ENCODE measurements at regions not wholly inside any gene's neighbourhood (a gene's known extent, or its start where the extent isn't known, plus 50 kb on each side); places are given as distances from the start of the nearest gene placed in this dataset.

DNA sequence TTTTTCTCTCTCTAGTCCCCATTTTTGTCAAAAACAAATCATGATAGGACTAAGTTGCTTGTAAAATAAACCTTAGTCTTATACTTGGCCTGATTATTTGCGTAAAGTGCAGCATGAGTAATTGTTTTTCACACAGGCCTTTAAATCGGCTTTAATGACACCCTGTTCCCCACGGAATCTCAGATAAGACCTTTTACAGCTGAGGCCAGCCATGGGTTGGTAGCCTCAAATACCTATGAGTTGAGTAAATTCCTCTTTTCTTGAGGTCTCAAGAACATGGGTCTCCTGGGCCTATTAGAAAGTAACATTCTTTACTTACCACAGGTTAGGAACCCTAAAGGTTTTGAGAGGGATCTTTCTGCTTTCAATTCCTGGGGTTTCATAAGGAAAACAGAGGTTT is 761.0 kb upstream of the PHF14 start:
- DNase-seq (ENCODE audit: low read depth) = no peak
- H3K4me3 ChIP-seq (ENCODE audit: low read depth, low read length) = no peak overlapping the region
- TF ChIP-seq CTCF (IDR thresholded peaks at IDR 0.05; ENCODE audit: low read depth, low read length, missing control alignments) = no peak
- in situ Hi-C loops (cut with HindIII; ENCODE audit: low sequenced_read_pairs) = no loop called here

- H3K4me3 ChIP-seq (ENCODE audit: low read depth, low read length) = no peak overlapping the region
- TF ChIP-seq CTCF (IDR thresholded peaks at IDR 0.05; ENCODE audit: low read depth, low read length, missing control alignments) = no peak
- DNase-seq (ENCODE audit: low read depth) = no peak
- in situ Hi-C loops (cut with HindIII; ENCODE audit: low sequenced_read_pairs) = no loop called here
Observed at GRCh38 chr7:10216462-10216861, 757.2 kb upstream of the PHF14 start.

GRCh38 chr7:10221084-10221483 is 752.6 kb upstream of the PHF14 start:
- TF ChIP-seq CTCF (IDR thresholded peaks at IDR 0.05; ENCODE audit: low read depth, low read length, missing control alignments) = no peak
- H3K4me3 ChIP-seq (ENCODE audit: low read depth, low read length) = no peak overlapping the region
- no peak for DNase-seq (ENCODE audit: low read depth)
- in situ Hi-C loops (cut with HindIII; ENCODE audit: low sequenced_read_pairs) = no loop called here

DNA sequence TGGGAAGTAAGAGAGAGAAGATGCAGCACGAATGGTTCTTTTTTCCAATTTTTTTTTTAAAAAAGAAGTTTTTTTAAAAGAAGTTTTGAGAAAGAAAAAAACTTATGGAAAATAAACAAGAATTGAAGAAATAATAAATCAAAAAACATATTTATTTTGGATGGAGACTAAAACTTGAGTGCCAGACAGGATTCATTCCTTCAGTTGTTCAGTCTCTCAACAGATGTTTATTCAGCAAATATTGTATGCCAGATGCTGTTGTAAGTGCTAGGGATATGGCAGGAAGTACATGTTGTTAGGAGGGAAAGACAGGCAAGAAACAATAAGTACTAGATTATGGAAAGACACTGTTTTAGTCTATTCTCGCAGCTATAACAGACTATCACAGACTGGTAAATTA is 750.7 kb upstream of the PHF14 start:
- in situ Hi-C loops (cut with HindIII; ENCODE audit: low sequenced_read_pairs) = no loop called here
- no peak for DNase-seq (ENCODE audit: low read depth)
- no peak for TF ChIP-seq CTCF (IDR thresholded peaks at IDR 0.05; ENCODE audit: low read depth, low read length, missing control alignments)
- no peak overlapping the region for H3K4me3 ChIP-seq (ENCODE audit: low read depth, low read length)

- in situ Hi-C loops (cut with HindIII; ENCODE audit: low sequenced_read_pairs) = no loop called here
- no peak for DNase-seq (ENCODE audit: low read depth)
Observed at GRCh38 chr7:10225275-10225674, 748.4 kb upstream of the PHF14 start.

DNA sequence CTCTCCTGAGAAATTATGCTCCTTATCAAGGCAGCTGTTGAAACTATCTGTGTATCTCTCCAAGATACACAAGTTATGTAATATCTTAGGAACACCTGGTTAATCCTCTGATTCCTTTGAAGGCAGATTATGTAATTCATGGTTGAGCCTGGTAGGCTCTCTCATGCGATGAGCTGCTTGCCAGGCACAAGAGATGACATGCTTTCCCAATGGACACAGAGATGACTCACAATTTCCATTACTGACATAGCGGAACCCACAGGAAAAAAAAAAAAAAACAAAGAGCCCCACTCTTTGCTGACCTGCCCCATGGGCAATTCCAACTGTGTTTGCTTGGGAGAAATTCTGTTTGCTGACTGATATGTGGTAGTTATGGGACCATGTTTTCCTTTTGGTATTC is 736.4 kb upstream of the PHF14 start:
- in situ Hi-C loops (cut with HindIII; ENCODE audit: low sequenced_read_pairs) = no loop called here
- no peak for TF ChIP-seq CTCF (IDR thresholded peaks at IDR 0.05; ENCODE audit: low read depth, low read length, missing control alignments)
- no peak overlapping the region for H3K4me3 ChIP-seq (ENCODE audit: low read depth, low read length)
- DNase-seq (ENCODE audit: low read depth) = peak; percentile 55

More at GRCh38 chr7:10225275-10225674, 748.4 kb upstream of the PHF14 start:
- TF ChIP-seq CTCF (IDR thresholded peaks at IDR 0.05; ENCODE audit: low read depth, low read length, missing control alignments) = no peak
- H3K4me3 ChIP-seq (ENCODE audit: low read depth, low read length) = no peak overlapping the region

- in situ Hi-C loops (cut with HindIII; ENCODE audit: low sequenced_read_pairs) = no loop called here
- TF ChIP-seq CTCF (IDR thresholded peaks at IDR 0.05; ENCODE audit: low read depth, low read length, missing control alignments) = no peak
- DNase-seq (ENCODE audit: low read depth) = no peak
- H3K4me3 ChIP-seq (ENCODE audit: low read depth, low read length) = no peak overlapping the region
Observed at GRCh38 chr7:10238641-10239040, 735.0 kb upstream of the PHF14 start.

Measured in astrocyte of the cerebellum (primary cell).